CD14-positive monocyte (primary cell): ENCODE measurements at regions not wholly inside any gene's neighbourhood (a gene's known extent, or its start where the extent isn't known, plus 50 kb on each side); places are given as distances from the start of the nearest gene placed in this dataset.

Experiments
- DNase-seq, 3 donors: peaks; one replicate each; pipeline ENCODE4 v3.0.0-alpha.2; 2011 to 2022
- H2AFZ ChIP-seq: 2 replicates; pipeline ENCODE4 v1.6.0; 2012; ENCODE audit warnings: mild to moderate bottlenecking, low read depth, low read length, inconsistent platforms; ENCODE audit not compliant: insufficient read depth, poor library complexity, severe bottlenecking
- H3K27ac ChIP-seq, 2 donors: 1 replicate in 1 of 2; 2 replicates in 1 of 2; pipeline ENCODE4 v1.5.1; 2012 to 2013; ENCODE audit warnings: low read length in 2 of 2, control low read depth in 1 of 2, inconsistent platforms in 1 of 2, low read depth in 1 of 2, mild to moderate bottlenecking in 1 of 2
- H3K27me3 ChIP-seq, 2 donors: one replicate each; pipeline versions ENCODE4 v1.6.0 to v1.6.1; 2011 to 2013; ENCODE audit warnings: low read length in 2 of 2; ENCODE audit not compliant: control insufficient read depth in 2 of 2, insufficient read depth in 2 of 2
- H3K36me3 ChIP-seq, 2 donors: replicated peaks in 1 of 2; 1 replicate in 1 of 2; 2 replicates in 1 of 2; pipeline versions ENCODE4 v1.5.1 to v1.6.1; 2012 to 2013; ENCODE audit warnings: low read length in 2 of 2, control low read depth in 1 of 2, inconsistent platforms in 1 of 2, mild to moderate bottlenecking in 1 of 2; ENCODE audit not compliant: insufficient read depth in 2 of 2, control insufficient read depth in 1 of 2
- H3K4me1 ChIP-seq, 2 donors: 1 replicate in 1 of 2; 2 replicates in 1 of 2; pipeline versions ENCODE4 v1.5.1 to v1.6.1; 2012 to 2013; ENCODE audit warnings: low read length in 2 of 2, control low read depth in 1 of 2, inconsistent platforms in 1 of 2, mild to moderate bottlenecking in 1 of 2, moderate library complexity in 1 of 2; ENCODE audit not compliant: insufficient read depth in 2 of 2, control insufficient read depth in 1 of 2
- H3K4me2 ChIP-seq: replicated peaks from 2 replicates; pipeline ENCODE3; 2012; ENCODE audit warnings: low read length, moderate library complexity, mild to moderate bottlenecking; ENCODE audit not compliant: poor library complexity, severe bottlenecking; ENCODE audit errors: extremely low read depth
- H3K4me3 ChIP-seq, 3 experiments: fragments of 200-600 bp in 1 of 3; sonication (generic) in 1 of 3; replicated peaks in 1 of 3; 1 replicate in 2 of 3; 2 replicates in 1 of 3; pipeline ENCODE4 v1.5.1; 2011 to 2013; ENCODE audit warnings: low read length in 3 of 3, mild to moderate bottlenecking in 3 of 3, control low read depth in 2 of 3, low read depth in 2 of 3, inconsistent platforms in 1 of 3, moderate library complexity in 1 of 3
- H3K79me2 ChIP-seq: 2 replicates; pipeline ENCODE4 v1.6.0; 2012; ENCODE audit warnings: mild to moderate bottlenecking, control low read depth, inconsistent platforms, low read length, moderate library complexity; ENCODE audit not compliant: insufficient read depth
- H3K9ac ChIP-seq: 2 replicates; pipeline ENCODE4 v1.6.0; 2017; ENCODE audit warnings: low read length, mild to moderate bottlenecking; ENCODE audit not compliant: insufficient read depth, poor library complexity, severe bottlenecking
- H3K9me3 ChIP-seq, 2 donors: replicated peaks in 1 of 2; 1 replicate in 1 of 2; 2 replicates in 1 of 2; pipeline versions ENCODE4 v1.5.1 to v1.6.1; 2012 to 2013; ENCODE audit warnings: low read length in 2 of 2, control low read depth in 1 of 2; ENCODE audit not compliant: control insufficient read depth in 1 of 2, insufficient read depth in 1 of 2
- H4K20me1 ChIP-seq: 2 replicates; pipeline ENCODE4 v1.6.0; 2012; ENCODE audit warnings: mild to moderate bottlenecking, low read length, control low read depth, moderate library complexity; ENCODE audit not compliant: insufficient read depth
- H3K27ac Mint-ChIP-seq, 7 donors: one replicate each; pipeline ENCODE4 v1.8.0; 2020; ENCODE audit warnings: mild to moderate bottlenecking in 7 of 7, mixed read lengths in 7 of 7, moderate library complexity in 6 of 7, inconsistent platforms in 2 of 7
- H3K27me3 Mint-ChIP-seq, 3 donors: one replicate each; pipeline ENCODE4 v1.8.0; 2021 to 2022; ENCODE audit warnings: low read depth in 3 of 3, mild to moderate bottlenecking in 3 of 3, mixed read lengths in 3 of 3, moderate library complexity in 3 of 3, inconsistent platforms in 1 of 3
- H3K36me3 Mint-ChIP-seq, 2 donors: one replicate each; pipeline ENCODE4 v1.8.0; 2020; ENCODE audit warnings: mixed read lengths in 2 of 2, inconsistent platforms in 1 of 2, mild to moderate bottlenecking in 1 of 2
- H3K4me1 Mint-ChIP-seq: one replicate; pipeline ENCODE4 v1.8.0; 2020; ENCODE audit warnings: mild to moderate bottlenecking, mixed read lengths
- H3K4me3 Mint-ChIP-seq, 2 donors: one replicate each; pipeline ENCODE4 v1.8.0; 2020; ENCODE audit warnings: mild to moderate bottlenecking in 2 of 2, mixed read lengths in 2 of 2, moderate library complexity in 1 of 2
- H3K9me3 Mint-ChIP-seq, 7 donors: one replicate each; pipeline ENCODE4 v1.8.0; 2020 to 2022; ENCODE audit warnings: mixed read lengths in 7 of 7, mild to moderate bottlenecking in 6 of 7, moderate library complexity in 6 of 7, inconsistent platforms in 2 of 7
- WGBS: methylation state at CpG from one replicate; pipeline ENCODE4 v1.1.5; 2013; ENCODE audit warnings: missing lambda C conversion rate; ENCODE audit not compliant: insufficient coverage; 5-methylcytosine and 5-hydroxymethylcytosine counted together
- intact Hi-C, 2 donors: fragments of 100-400 bp; cut with micrococcal nuclease; formaldehyde crosslinking; loops; one replicate each; pipeline versions ENCODE4 v1.15.0 to v1.15.1; 2023
- TF ChIP-seq, protein P1 (sequence below): fragments of 200-600 bp; IDR thresholded peaks from one replicate; pipeline ENCODE4 v1.8.0; 2022; ENCODE audit warnings: antibody characterized with exemption, mild to moderate bottlenecking

DNA sequence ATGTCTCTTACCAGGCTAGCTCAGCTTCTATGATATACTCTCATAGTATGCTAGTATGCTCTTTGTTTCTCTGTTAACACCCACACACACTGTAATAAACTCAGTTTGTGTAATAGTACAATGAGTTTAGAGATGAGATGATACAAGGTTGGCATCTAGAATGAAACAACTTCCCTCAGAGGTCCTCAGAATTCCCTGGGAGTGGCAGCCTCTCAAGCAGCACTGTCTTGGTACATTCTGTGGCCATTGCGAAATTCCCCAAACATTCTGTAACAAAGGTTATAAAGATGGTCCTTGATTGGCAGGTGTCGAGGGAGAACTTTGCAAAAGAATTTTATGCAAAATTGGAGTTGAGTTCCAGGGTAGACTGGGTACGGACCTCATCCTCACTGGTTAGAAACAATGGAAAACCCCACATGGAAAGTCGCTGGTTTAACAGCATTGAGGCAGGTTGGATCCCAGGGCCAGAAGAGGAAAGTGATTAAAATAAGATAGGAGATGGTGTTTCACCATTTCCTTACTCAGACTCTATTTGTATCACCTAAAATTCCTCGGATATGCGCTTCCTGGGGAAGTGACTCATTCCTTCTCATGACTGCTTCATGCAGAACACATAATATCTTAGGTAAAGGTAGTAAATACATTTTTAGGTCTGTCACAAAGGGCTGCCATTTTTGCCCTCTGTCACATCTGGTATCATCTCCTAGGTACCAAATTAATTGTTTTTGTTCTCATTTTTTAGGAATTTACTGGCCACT is 657.8 kb downstream of the SORCS1 start:
- no CpG with 5 or more reads among the region's 6 CpGs for WGBS

DNA sequence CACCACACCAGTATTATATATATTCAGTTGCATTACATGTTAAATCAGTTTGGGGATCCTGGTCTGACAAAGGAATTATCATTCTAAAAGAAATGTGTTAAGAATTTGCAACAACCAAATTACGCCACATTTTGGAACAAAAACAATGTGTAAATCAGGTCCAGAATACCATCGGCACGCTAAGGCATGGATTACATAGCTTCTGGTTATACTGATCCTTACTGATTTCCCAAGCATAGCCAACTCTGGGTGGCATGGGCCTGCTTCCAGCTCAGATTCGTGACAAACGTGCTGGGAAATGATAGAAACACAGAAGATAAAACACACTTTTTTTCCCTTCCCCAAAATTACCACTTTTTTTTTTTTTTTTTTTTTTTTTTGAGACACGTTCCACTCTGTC is 660.0 kb downstream of the SORCS1 start:
- Histone ChIP-seq H3K4me3 (no peak overlapping the region), H3K4me2 (no peak overlapping the region), H3K9me3 (peaks cover 0 to 7% of the 10 kb centered on the region in 2 donors), H3K4me1 (no peaks in the 10 kb centered on the region), H2AFZ (no peak overlapping the region), H3K27ac (no peak overlapping the region), H3K79me2 (no peaks in the 10 kb centered on the region), H3K27me3 (no peaks in the 10 kb centered on the region), H3K36me3 (no peaks in the 10 kb centered on the region), H4K20me1 (no peaks in the 10 kb centered on the region), H3K9ac (no peak overlapping the region)
- Mint-ChIP-seq H3K27me3 (peaks cover 0 to 1% (median 0%) of the 10 kb centered on the region in 3 donors), H3K9me3 (peaks cover 0 to 5% (median 2%) of the 10 kb centered on the region in 7 donors), H3K36me3 (no peaks in the 10 kb centered on the region), H3K4me1 (no peaks in the 10 kb centered on the region), H3K27ac (no peak overlapping the region), H3K4me3 (no peak overlapping the region)
- no peak for DNase-seq
- TF ChIP-seq, protein P1, sequence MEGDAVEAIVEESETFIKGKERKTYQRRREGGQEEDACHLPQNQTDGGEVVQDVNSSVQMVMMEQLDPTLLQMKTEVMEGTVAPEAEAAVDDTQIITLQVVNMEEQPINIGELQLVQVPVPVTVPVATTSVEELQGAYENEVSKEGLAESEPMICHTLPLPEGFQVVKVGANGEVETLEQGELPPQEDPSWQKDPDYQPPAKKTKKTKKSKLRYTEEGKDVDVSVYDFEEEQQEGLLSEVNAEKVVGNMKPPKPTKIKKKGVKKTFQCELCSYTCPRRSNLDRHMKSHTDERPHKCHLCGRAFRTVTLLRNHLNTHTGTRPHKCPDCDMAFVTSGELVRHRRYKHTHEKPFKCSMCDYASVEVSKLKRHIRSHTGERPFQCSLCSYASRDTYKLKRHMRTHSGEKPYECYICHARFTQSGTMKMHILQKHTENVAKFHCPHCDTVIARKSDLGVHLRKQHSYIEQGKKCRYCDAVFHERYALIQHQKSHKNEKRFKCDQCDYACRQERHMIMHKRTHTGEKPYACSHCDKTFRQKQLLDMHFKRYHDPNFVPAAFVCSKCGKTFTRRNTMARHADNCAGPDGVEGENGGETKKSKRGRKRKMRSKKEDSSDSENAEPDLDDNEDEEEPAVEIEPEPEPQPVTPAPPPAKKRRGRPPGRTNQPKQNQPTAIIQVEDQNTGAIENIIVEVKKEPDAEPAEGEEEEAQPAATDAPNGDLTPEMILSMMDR: no peak
- WGBS: 100% methylated on average over 3 of the region's 6 CpGs
- intact Hi-C loops: no loop called here

More for the DNA sequence above, 657.8 kb downstream of the SORCS1 start:
- H3K36me3 Mint-ChIP-seq: no peaks in the 10 kb centered on the region
- no peak overlapping the region for H3K4me3 Mint-ChIP-seq
- TF ChIP-seq, protein P1: no peak
- H3K27me3 Mint-ChIP-seq: peaks cover 0 to 1% (median 0%) of the 10 kb centered on the region in 3 donors
- H3K4me1 Mint-ChIP-seq: no peaks in the 10 kb centered on the region
- intact Hi-C loops: no loop called here
- Histone ChIP-seq H2AFZ (no peak overlapping the region), H3K4me3 (no peak overlapping the region), H3K27ac (no peak overlapping the region), H3K4me2 (no peak overlapping the region), H3K9ac (no peak overlapping the region), H3K79me2 (no peaks in the 10 kb centered on the region), H3K27me3 (no peaks in the 10 kb centered on the region), H4K20me1 (no peaks in the 10 kb centered on the region), H3K4me1 (no peaks in the 10 kb centered on the region), H3K36me3 (no peaks in the 10 kb centered on the region), H3K9me3 (peaks cover 0 to 7% of the 10 kb centered on the region in 2 donors)
- peaks cover 0 to 5% (median 2%) of the 10 kb centered on the region in 7 donors for H3K9me3 Mint-ChIP-seq
- H3K27ac Mint-ChIP-seq: no peak overlapping the region
- no peak for DNase-seq
